Endothelial cell of umbilical vein (primary cell): ENCODE measurements at regions not wholly inside any gene's neighbourhood (a gene's known extent, or its start where the extent isn't known, plus 50 kb on each side); places are given as distances from the start of the nearest gene placed in this dataset.

Source experiments
- CTCF ChIP-seq, 2 donors: IDR thresholded peaks; 1 replicate in 1 of 2; 2 replicates in 1 of 2; pipeline ENCODE4 v1.5.1; 2011; ENCODE audit warnings: low read length in 2 of 2, mild to moderate bottlenecking in 2 of 2, moderate library complexity in 2 of 2, control low read depth in 1 of 2, inconsistent platforms in 1 of 2, low read depth in 1 of 2; ENCODE audit not compliant: insufficient read depth in 1 of 2; ENCODE audit errors: extremely low read depth in 1 of 2
- EZH2 ChIP-seq: IDR thresholded peaks from 2 replicates; pipeline ENCODE4 v1.6.1; 2012; ENCODE audit warnings: borderline replicate concordance, low read depth, mild to moderate bottlenecking, moderate library complexity, low read length, inconsistent platforms; ENCODE audit not compliant: severe bottlenecking
- FOS ChIP-seq: IDR thresholded peaks from 2 replicates; pipeline ENCODE4 v1.6.1; 2011; ENCODE audit warnings: mild to moderate bottlenecking, low read length, moderate library complexity, borderline replicate concordance; ENCODE audit not compliant: insufficient read depth
- GATA2 ChIP-seq: IDR thresholded peaks from 2 replicates; pipeline ENCODE4 v1.7.0; 2011; ENCODE audit warnings: low read depth, mild to moderate bottlenecking, moderate library complexity, mixed read lengths, low read length; ENCODE audit not compliant: insufficient read length, insufficient read depth
- JUN ChIP-seq: IDR thresholded peaks from 2 replicates; pipeline ENCODE4 v1.6.1; 2011; ENCODE audit warnings: borderline replicate concordance, low read depth; ENCODE audit not compliant: insufficient read length, insufficient read depth
- MAX ChIP-seq: IDR thresholded peaks from 2 replicates; pipeline ENCODE4 v1.6.1; 2011; ENCODE audit not compliant: insufficient read depth, insufficient read length
- POLR2A ChIP-seq: IDR thresholded peaks from 2 replicates; pipeline ENCODE4 v1.6.1; 2012; ENCODE audit warnings: low read depth, mild to moderate bottlenecking, control low read depth, low read length
- POLR2AphosphoS5 ChIP-seq: IDR thresholded peaks from 2 replicates; pipeline ENCODE4 v1.6.1; 2012; ENCODE audit warnings: low read depth, mild to moderate bottlenecking, control low read depth, low read length, moderate library complexity; ENCODE audit not compliant: insufficient read depth

GRCh38 chr18:60082282-60082681 is 182.5 kb downstream of the PMAIP1 start:
- TF ChIP-seq CTCF (IDR thresholded peaks at IDR 0.05; ENCODE audit: extremely low read depth in 1 of 2, insufficient read depth in 1 of 2, low read depth in 1 of 2, low read length in 2 of 2), result no peak
- no peak for TF ChIP-seq POLR2A
- TF ChIP-seq JUN, result no peak
- no peak for TF ChIP-seq POLR2AphosphoS5
- TF ChIP-seq MAX, result no peak
- no peak for TF ChIP-seq EZH2
- no peak for TF ChIP-seq FOS
- TF ChIP-seq GATA2, result no peak
